ENCODE measurements at regions not wholly inside any gene's neighbourhood (a gene's known extent, or its start where the extent isn't known, plus 50 kb on each side); places are given as distances from the start of the nearest gene placed in this dataset.

GRCh38 chr2:126792993-126793392 is 105.7 kb upstream of the TEX51 start:
- TF ChIP-seq, protein P1, sequence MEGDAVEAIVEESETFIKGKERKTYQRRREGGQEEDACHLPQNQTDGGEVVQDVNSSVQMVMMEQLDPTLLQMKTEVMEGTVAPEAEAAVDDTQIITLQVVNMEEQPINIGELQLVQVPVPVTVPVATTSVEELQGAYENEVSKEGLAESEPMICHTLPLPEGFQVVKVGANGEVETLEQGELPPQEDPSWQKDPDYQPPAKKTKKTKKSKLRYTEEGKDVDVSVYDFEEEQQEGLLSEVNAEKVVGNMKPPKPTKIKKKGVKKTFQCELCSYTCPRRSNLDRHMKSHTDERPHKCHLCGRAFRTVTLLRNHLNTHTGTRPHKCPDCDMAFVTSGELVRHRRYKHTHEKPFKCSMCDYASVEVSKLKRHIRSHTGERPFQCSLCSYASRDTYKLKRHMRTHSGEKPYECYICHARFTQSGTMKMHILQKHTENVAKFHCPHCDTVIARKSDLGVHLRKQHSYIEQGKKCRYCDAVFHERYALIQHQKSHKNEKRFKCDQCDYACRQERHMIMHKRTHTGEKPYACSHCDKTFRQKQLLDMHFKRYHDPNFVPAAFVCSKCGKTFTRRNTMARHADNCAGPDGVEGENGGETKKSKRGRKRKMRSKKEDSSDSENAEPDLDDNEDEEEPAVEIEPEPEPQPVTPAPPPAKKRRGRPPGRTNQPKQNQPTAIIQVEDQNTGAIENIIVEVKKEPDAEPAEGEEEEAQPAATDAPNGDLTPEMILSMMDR (IDR thresholded peaks at IDR 0.05): no peak
- Mint-ChIP-seq H3K9me3 (ENCODE audit: low read depth) (no peaks in the 10 kb centered on the region), H3K27me3 (ENCODE audit: low read depth) (peaks cover 33% of the 10 kb centered on the region), H3K4me3 (ENCODE audit: unreplicated experiment) (no peak overlapping the region), H3K36me3 (ENCODE audit: low read depth) (no peaks in the 10 kb centered on the region), H3K4me1 (ENCODE audit: low read depth) (no peaks in the 10 kb centered on the region), H3K27ac (ENCODE audit: unreplicated experiment) (no peak overlapping the region)
- no peak for DNase-seq (ENCODE audit: low spot score)

- no peak for DNase-seq (ENCODE audit: low spot score)
- Mint-ChIP-seq H3K27me3 (ENCODE audit: low read depth) (peaks cover 37% of the 10 kb centered on the region), H3K4me1 (ENCODE audit: low read depth) (no peaks in the 10 kb centered on the region), H3K27ac (ENCODE audit: unreplicated experiment) (no peak overlapping the region), H3K9me3 (ENCODE audit: low read depth) (no peaks in the 10 kb centered on the region), H3K36me3 (ENCODE audit: low read depth) (no peaks in the 10 kb centered on the region), H3K4me3 (ENCODE audit: unreplicated experiment) (no peak overlapping the region)
- TF ChIP-seq, protein P1 (IDR thresholded peaks at IDR 0.05): no peak
Observed at GRCh38 chr2:126793885-126794613, 104.6 kb upstream of the TEX51 start.

DNA sequence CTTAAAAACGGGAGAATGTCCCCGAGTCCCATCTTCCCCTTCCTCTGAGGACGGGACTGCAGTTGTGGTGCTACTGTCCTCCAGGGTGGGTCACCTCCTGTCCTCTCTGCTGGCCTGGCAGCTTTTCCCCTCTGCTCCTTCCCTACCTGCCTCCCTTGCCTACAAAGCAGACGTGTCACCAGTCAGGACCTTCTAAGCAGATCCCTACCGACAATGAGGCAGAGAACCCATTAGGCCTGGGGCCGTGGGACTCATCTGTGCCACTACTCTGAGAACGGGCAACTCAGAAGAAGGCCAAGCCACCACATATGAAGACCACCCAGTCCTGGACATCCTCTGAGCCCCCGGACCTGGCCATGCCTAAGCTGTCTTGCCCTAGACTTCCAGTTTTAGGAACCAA is 103.0 kb upstream of the TEX51 start:
- TF ChIP-seq, protein P1 (IDR thresholded peaks at IDR 0.05): no peak
- Mint-ChIP-seq H3K36me3 (ENCODE audit: low read depth) (no peaks in the 10 kb centered on the region), H3K27ac (ENCODE audit: unreplicated experiment) (no peak overlapping the region), H3K4me3 (ENCODE audit: unreplicated experiment) (no peak overlapping the region), H3K9me3 (ENCODE audit: low read depth) (no peaks in the 10 kb centered on the region), H3K27me3 (ENCODE audit: low read depth) (peaks cover 42% of the 10 kb centered on the region), H3K4me1 (ENCODE audit: low read depth) (no peaks in the 10 kb centered on the region)
- no peak for DNase-seq (ENCODE audit: low spot score)

GRCh38 chr2:126796931-126797621 is 101.6 kb upstream of the TEX51 start:
- Mint-ChIP-seq H3K4me1 (ENCODE audit: low read depth) (no peaks in the 10 kb centered on the region), H3K27ac (ENCODE audit: unreplicated experiment) (no peak overlapping the region), H3K27me3 (ENCODE audit: low read depth) (peaks cover 39% of the 10 kb centered on the region), H3K4me3 (ENCODE audit: unreplicated experiment) (no peak overlapping the region), H3K36me3 (ENCODE audit: low read depth) (no peaks in the 10 kb centered on the region), H3K9me3 (ENCODE audit: low read depth) (no peaks in the 10 kb centered on the region)
- TF ChIP-seq, protein P1 (IDR thresholded peaks at IDR 0.05): no peak
- no peak for DNase-seq (ENCODE audit: low spot score)

GRCh38 chr2:126797622-126798275 is 100.9 kb upstream of the TEX51 start:
- Mint-ChIP-seq H3K9me3 (ENCODE audit: low read depth) (no peaks in the 10 kb centered on the region), H3K27ac (ENCODE audit: unreplicated experiment) (no peak overlapping the region), H3K4me1 (ENCODE audit: low read depth) (no peaks in the 10 kb centered on the region), H3K4me3 (ENCODE audit: unreplicated experiment) (no peak overlapping the region), H3K27me3 (ENCODE audit: low read depth) (peaks cover 35% of the 10 kb centered on the region), H3K36me3 (ENCODE audit: low read depth) (no peaks in the 10 kb centered on the region)
- TF ChIP-seq, protein P1 (IDR thresholded peaks at IDR 0.05): no peak
- DNase-seq (ENCODE audit: low spot score): no peak
